Epithelial cell of proximal tubule (primary cell): ENCODE measurements at regions not wholly inside any gene's neighbourhood (a gene's known extent, or its start where the extent isn't known, plus 50 kb on each side); places are given as distances from the start of the nearest gene placed in this dataset.

ENCODE experiments used
- DNase-seq: peaks from one replicate; pipeline ENCODE4 v3.0.0-alpha.2; 2011; ENCODE audit warnings: low read depth
- H3K4me3 ChIP-seq: 2 replicates; pipeline ENCODE4 v1.5.1; 2011; ENCODE audit warnings: low read depth, mild to moderate bottlenecking, low read length
- CTCF ChIP-seq: conservative IDR thresholded peaks from 2 replicates; pipeline ENCODE4 v1.5.1; 2012; ENCODE audit warnings: low read depth, mild to moderate bottlenecking, low read length

GRCh38 chr5:61262080-61262479, 70.0 kb upstream of the ZSWIM6 start:
- no peak for TF ChIP-seq CTCF
- H3K4me3 ChIP-seq, result no peak overlapping the region
- no peak for DNase-seq

GRCh38 chr5:61263072-61263471, 69.0 kb upstream of the ZSWIM6 start:
- no peak for TF ChIP-seq CTCF
- DNase-seq, result no peak
- no peak overlapping the region for H3K4me3 ChIP-seq

GRCh38 chr5:61263561-61264272, 68.3 kb upstream of the ZSWIM6 start:
- no peak for TF ChIP-seq CTCF
- DNase-seq, result no peak
- H3K4me3 ChIP-seq, result no peak overlapping the region

- TF ChIP-seq CTCF, result no peak
- no peak for DNase-seq
- H3K4me3 ChIP-seq, result no peak overlapping the region
Measured at GRCh38 chr5:61264273-61264661, 67.8 kb upstream of the ZSWIM6 start.

DNA sequence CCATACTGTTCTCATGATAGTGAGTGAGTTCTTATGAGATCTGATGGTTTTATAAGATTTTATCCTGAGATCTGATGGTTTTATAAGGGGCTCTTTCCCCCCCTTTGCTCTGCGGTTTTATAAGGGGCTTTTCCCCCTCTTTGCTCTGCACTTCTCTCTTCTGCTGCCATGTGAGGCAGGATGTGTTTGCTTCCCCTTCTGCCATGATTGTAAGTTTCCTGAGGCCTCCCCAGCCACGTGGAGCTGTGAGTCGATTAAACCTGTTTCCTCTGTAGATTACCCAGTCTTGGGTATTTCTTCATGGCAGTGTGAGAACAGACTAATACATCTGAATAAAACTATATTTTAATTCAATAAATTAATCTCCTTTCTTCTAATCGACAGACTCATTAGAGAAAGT, 64.9 kb upstream of the ZSWIM6 start:
- DNase-seq, result no peak
- no peak overlapping the region for H3K4me3 ChIP-seq
- no peak for TF ChIP-seq CTCF

DNA sequence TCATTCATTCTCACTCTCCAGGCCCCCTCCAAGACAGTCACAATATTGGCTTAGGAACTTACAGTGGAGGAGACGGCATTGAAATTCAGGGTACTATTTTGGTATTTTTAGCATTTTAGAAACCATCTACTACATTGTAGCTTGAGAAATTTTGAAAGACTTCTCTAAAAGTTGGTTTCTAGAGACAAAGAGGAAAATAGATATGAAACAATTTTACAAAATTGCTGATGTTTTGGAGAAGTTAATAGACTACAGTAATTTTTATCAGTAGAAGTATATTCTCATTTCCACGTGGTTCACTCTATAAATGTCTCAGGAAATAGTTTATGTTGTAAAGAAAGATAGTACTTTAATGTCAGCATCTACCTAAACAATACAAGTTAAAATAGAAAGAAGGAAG, 63.2 kb upstream of the ZSWIM6 start:
- no peak for TF ChIP-seq CTCF
- no peak for DNase-seq
- H3K4me3 ChIP-seq, result no peak overlapping the region

DNA sequence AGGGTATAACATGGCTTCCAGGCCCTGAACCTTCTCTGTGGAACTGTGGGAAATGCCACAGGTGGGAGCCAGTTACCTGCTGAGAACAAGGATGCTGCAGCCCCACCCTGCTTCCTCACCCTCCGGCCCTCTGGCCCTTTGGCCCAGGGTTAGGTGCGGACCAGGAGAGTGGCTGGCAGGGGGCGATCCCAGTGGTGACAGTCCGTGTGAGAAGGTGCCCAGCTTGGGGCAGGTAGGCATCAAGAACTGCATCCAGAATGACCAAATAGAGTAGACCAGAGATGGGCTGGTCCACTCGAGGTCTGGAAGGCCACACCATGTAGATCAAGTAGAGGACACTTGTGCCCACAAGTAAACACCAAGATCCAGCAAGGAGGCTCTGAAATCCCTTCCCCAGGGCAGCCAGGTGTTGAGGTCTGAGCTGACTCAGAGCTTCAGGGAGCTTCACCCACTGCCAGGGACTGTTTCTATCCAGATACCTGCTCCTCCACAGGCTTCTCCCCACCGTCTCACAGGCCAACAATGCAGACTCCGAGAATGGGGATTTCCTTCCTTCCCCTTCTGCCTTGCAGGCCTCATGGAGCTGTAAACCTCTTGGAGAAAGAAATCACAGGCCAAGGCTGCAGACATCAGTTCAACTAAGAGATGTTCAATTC, 61.4 kb upstream of the ZSWIM6 start:
- DNase-seq, result no peak
- H3K4me3 ChIP-seq, result no peak overlapping the region
- no peak for TF ChIP-seq CTCF
